Amygdala (tissue), 56 donors: ENCODE measurements at regions not wholly inside any gene's neighbourhood (a gene's known extent, or its start where the extent isn't known, plus 50 kb on each side); places are given as distances from the start of the nearest gene placed in this dataset.
A peak's percentile ranks its signal among the peaks of the same experiment; 100 is the strongest.

Experiments used
- DNase-seq, 56 donors: peaks; one replicate each; lab custom pipeline; 2025; lab: John Stamatoyannopoulos, UW

GRCh38 chr1:244336232-244336899, 115.3 kb downstream of the ADSS2 start:
- no peak for DNase-seq

GRCh38 chr1:244337839-244338238, 113.9 kb downstream of the ADSS2 start:
- DNase-seq: no peak

- DNase-seq: no peak
Measured at GRCh38 chr1:244339073-244339692, 112.5 kb downstream of the ADSS2 start.

GRCh38 chr1:244339776-244340175, 111.9 kb downstream of the ADSS2 start:
- DNase-seq: peak in 6 of 56 donors; percentile 8 to 36 (median 11)

GRCh38 chr1:244340396-244340795, 111.3 kb downstream of the ADSS2 start:
- DNase-seq: no peak

GRCh38 chr1:244341455-244342450, 110.0 kb downstream of the ADSS2 start:
- DNase-seq: peak in 30 of 56 donors; percentile 5 to 69 (median 34)

- DNase-seq: no peak
Measured at GRCh38 chr1:244344001-244344400, 107.7 kb downstream of the ADSS2 start.

- no peak for DNase-seq
Measured at GRCh38 chr1:244346972-244347618, 104.6 kb downstream of the ADSS2 start.

GRCh38 chr1:244347942-244348341, 103.8 kb downstream of the ADSS2 start:
- DNase-seq: no peak

GRCh38 chr1:244349103-244349531, 102.6 kb downstream of the ADSS2 start:
- no peak for DNase-seq

- no peak for DNase-seq
Measured at GRCh38 chr1:244349581-244350001, 102.1 kb downstream of the ADSS2 start.

- no peak for DNase-seq
Measured at GRCh38 chr1:244350027-244350426, 101.7 kb downstream of the ADSS2 start.

GRCh38 chr1:244352156-244352830, 99.4 kb downstream of the ADSS2 start:
- no peak for DNase-seq

GRCh38 chr1:244353551-244354091, 98.1 kb downstream of the ADSS2 start:
- peak in 3 of 56 donors; percentile 3 to 7 (median 5) for DNase-seq

- DNase-seq: no peak
Measured at GRCh38 chr1:244354810-244355278, 96.9 kb downstream of the ADSS2 start.

- no peak for DNase-seq
Measured at GRCh38 chr1:244356376-244356775, 95.3 kb downstream of the ADSS2 start.
